ENCODE measurements at regions not wholly inside any gene's neighbourhood (a gene's known extent, or its start where the extent isn't known, plus 50 kb on each side); places are given as distances from the start of the nearest gene placed in this dataset.

DNA sequence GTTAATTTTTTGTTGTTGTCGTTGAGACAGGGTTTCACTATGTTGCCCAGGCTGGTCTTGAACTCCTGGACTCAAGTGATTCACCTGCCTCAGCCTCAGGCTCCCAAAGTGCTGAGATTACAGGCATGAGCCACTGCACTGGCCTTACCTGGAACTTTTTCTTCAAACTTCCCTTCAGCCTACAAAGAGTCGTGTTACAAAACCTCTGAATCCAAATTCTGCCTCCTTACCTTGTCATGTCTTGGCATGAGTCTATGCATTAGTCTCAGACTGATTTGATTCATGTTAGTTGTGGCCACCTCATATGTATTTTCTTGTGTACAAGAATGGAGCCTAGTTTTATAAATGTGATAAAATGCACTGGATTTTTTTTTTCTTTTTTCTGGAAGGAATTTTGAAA is 172.1 kb downstream of the PRL start:
- TF ChIP-seq CTCF (conservative IDR thresholded peaks at IDR 0.05; ENCODE audit: low read length) (no peak), EZH2phosphoT487 (IDR thresholded peaks at IDR 0.05; ENCODE audit: borderline replicate concordance, low read depth, low read length) (no peak)
